ENCODE measurements at regions not wholly inside any gene's neighbourhood (a gene's known extent, or its start where the extent isn't known, plus 50 kb on each side); places are given as distances from the start of the nearest gene placed in this dataset.

DNA sequence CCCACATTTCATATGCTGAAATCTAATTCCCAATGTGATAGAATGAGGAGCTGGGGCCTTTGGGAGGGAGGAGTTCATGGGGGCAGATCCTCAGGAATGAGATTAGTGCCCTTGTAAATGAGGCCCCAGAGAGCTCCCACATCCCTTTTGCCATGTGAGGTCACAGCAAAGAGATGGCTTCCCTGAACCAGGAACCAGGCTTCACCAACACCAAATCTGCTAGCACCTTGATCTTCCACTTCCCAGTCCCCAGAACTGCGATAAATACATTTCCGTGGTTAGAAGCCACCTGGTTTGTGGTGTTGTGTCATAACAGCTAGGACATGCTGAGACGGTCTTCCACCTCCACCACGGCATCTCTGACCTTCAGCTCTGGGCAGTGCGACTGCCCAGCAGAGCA is 62.1 kb downstream of the ING1 start:
- FAIRE-seq (no peak), ATAC-seq (no peak), DNase-seq (ENCODE audit: extremely low read depth in 1 of 4, low spot score in 3 of 4) (no peak)
- no TSS peak for BruUV-seq (replicated peaks)
- TF ChIP-seq ILK (tag; IDR thresholded peaks at IDR 0.05; ENCODE audit: borderline replicate concordance, low read depth) (no peak), PML (IDR thresholded peaks at IDR 0.05; ENCODE audit: low read length) (no peak), ZBTB2 (IDR thresholded peaks at IDR 0.05) (no peak)
- in situ Hi-C loops (cut with MboI) (no loop called here), intact Hi-C loops (cut with micrococcal nuclease) (no loop called here)
- Histone ChIP-seq H3K4me2 (ENCODE audit: insufficient read depth, low read length) (no peak overlapping the region), H3K9me1 (ENCODE audit: control insufficient read depth, insufficient read depth, low read length) (no peaks in the 10 kb centered on the region), H4K20me1 (replicated peaks; ENCODE audit: control insufficient read depth, insufficient read depth, low read length) (no peaks in the 10 kb centered on the region; the same call in 1 of the 2 replicates), H3K79me2 (ENCODE audit: control insufficient read depth, insufficient read depth, low read length) (no peaks in the 10 kb centered on the region), H3K4me1 (replicated peaks in 1 of 2; ENCODE audit: control insufficient read depth in 2 of 2, insufficient read depth in 2 of 2, low read length in 2 of 2) (no peaks in the 10 kb centered on the region; a peak in 1 of 5 replicates), H3K36me3 (ENCODE audit: control insufficient read depth, insufficient read depth, low read length) (no peaks in the 10 kb centered on the region), H3K9ac (ENCODE audit: insufficient read depth in 1 of 2, low read depth in 2 of 2, low read length in 2 of 2) (no peak overlapping the region), H3K4me3 (no peak overlapping the region), H3K9me3 (replicated peaks; ENCODE audit: control insufficient read depth, insufficient read depth, low read depth, low read length) (no peaks in the 10 kb centered on the region), H3K27ac (ENCODE audit: extremely low read depth, low read depth, low read length) (no peak overlapping the region), H3K27me3 (ENCODE audit: control insufficient read depth in 2 of 2, insufficient read depth in 2 of 2, low read length in 2 of 2) (peaks cover 14 to 32% of the 10 kb centered on the region in 2 experiments), H2AFZ (ENCODE audit: low read depth, low read length) (no peak overlapping the region)
- WGBS (ENCODE audit: insufficient coverage, low coverage, missing lambda C conversion rate): 0% methylated on average over 5 of the region's 5 CpGs
- ChIA-PET POLR2A (no interaction called here), CTCF (ENCODE audit: low intra/inter-chr PET ratio) (no interaction called here)

GRCh38 chr13:110777251-110777820 is 63.8 kb downstream of the ING1 start:
- no peak overlapping the region for H3K9ac ChIP-seq (ENCODE audit: insufficient read depth in 1 of 2, low read depth in 2 of 2, low read length in 2 of 2)
- DNase-seq (ENCODE audit: extremely low read depth in 1 of 4, low spot score in 3 of 4) (no peak), ATAC-seq (no peak), FAIRE-seq (no peak)
- ChIA-PET POLR2A (no interaction called here), CTCF (ENCODE audit: low intra/inter-chr PET ratio) (no interaction called here)
- H3K9me1 ChIP-seq (ENCODE audit: control insufficient read depth, insufficient read depth, low read length): no peaks in the 10 kb centered on the region
- H3K79me2 ChIP-seq (ENCODE audit: control insufficient read depth, insufficient read depth, low read length): no peaks in the 10 kb centered on the region
- no TSS peak for BruUV-seq (replicated peaks)
- no peaks in the 10 kb centered on the region for H3K9me3 ChIP-seq (replicated peaks; ENCODE audit: control insufficient read depth, insufficient read depth, low read depth, low read length)
- in situ Hi-C loops (cut with MboI): no loop called here
- H3K27ac ChIP-seq (ENCODE audit: extremely low read depth, low read depth, low read length): no peak overlapping the region
- no peaks in the 10 kb centered on the region for H3K36me3 ChIP-seq (ENCODE audit: control insufficient read depth, insufficient read depth, low read length)
- H4K20me1 ChIP-seq (replicated peaks; ENCODE audit: control insufficient read depth, insufficient read depth, low read length): no peaks in the 10 kb centered on the region
- no peaks in the 10 kb centered on the region for H3K4me1 ChIP-seq (replicated peaks in 1 of 2; ENCODE audit: control insufficient read depth in 2 of 2, insufficient read depth in 2 of 2, low read length in 2 of 2)
- intact Hi-C loops (cut with micrococcal nuclease): no loop called here
- H3K27me3 ChIP-seq (ENCODE audit: control insufficient read depth in 2 of 2, insufficient read depth in 2 of 2, low read length in 2 of 2): peaks cover 8 to 20% of the 10 kb centered on the region in 2 experiments; a peak in 4 of 5 replicates
- H3K4me2 ChIP-seq (ENCODE audit: insufficient read depth, low read length): no peak overlapping the region
- WGBS (ENCODE audit: insufficient coverage, low coverage, missing lambda C conversion rate): 4% methylated on average over 3 of the region's 3 CpGs
- H2AFZ ChIP-seq (ENCODE audit: low read depth, low read length): no peak overlapping the region
- H3K4me3 ChIP-seq: no peak overlapping the region
- TF ChIP-seq REST (IDR thresholded peaks at IDR 0.05; ENCODE audit: borderline replicate concordance) (no peak), REST (CRISPR knock-in tag; IDR thresholded peaks at IDR 0.05; ENCODE audit: low read depth) (no peak), SAP30 (IDR thresholded peaks at IDR 0.05; ENCODE audit: borderline replicate concordance, insufficient read depth, low read depth, low read length, poor library complexity, severe bottlenecking) (no peak)
